H1 (cell line): ENCODE measurements at regions not wholly inside any gene's neighbourhood (a gene's known extent, or its start where the extent isn't known, plus 50 kb on each side); places are given as distances from the start of the nearest gene placed in this dataset.

ENCODE experiments used
- CTCF ChIA-PET: fragments of 300-600 bp; sonication (Branson Sonifier 250); formaldehyde crosslinking; loops from one replicate; lab custom pipeline; 2021; ENCODE audit not compliant: partially characterized antibody; lab: Charles Lee
- POLR2A ChIA-PET: fragments of 300-600 bp; sonication (Branson Sonifier 250); formaldehyde crosslinking; loops from one replicate; lab custom pipeline; 2021; ENCODE audit warnings: inconsistent platforms; ENCODE audit not compliant: partially characterized antibody; lab: Charles Lee
- DNase-seq, 2 experiments: peaks; one replicate each; pipeline versions ENCODE4 v3.0.0 to v3.0.0-alpha.2; 2010 to 2022; ENCODE audit warnings: low spot score in 2 of 2, low read depth in 1 of 2, mixed read lengths in 1 of 2
- FAIRE-seq: peaks from 2 replicates; lab custom pipeline; 2011; peaks lifted over from hg19 to GRCh38; lab: Jason Lieb, UNC
- H2AFZ ChIP-seq: 2 replicates; pipeline ENCODE4 v1.8.1; 2012; ENCODE audit warnings: low read length, inconsistent platforms
- H2AK5ac ChIP-seq: 2 replicates; pipeline ENCODE4 v1.6.1; 2013; ENCODE audit warnings: low read depth, low read length
- H2BK120ac ChIP-seq: replicated peaks from 2 replicates; pipeline ENCODE3; 2013; ENCODE audit warnings: low read depth, low read length, inconsistent platforms
- H2BK12ac ChIP-seq: 2 replicates; pipeline ENCODE4 v1.6.1; 2013; ENCODE audit warnings: low read depth, low read length
- H2BK15ac ChIP-seq: 2 replicates; pipeline ENCODE4 v1.6.1; 2013; ENCODE audit warnings: low read length
- H2BK20ac ChIP-seq: 2 replicates; pipeline ENCODE4 v1.6.1; 2013; ENCODE audit warnings: low read length
- H2BK5ac ChIP-seq: 2 replicates; pipeline ENCODE4 v1.6.1; 2013; ENCODE audit warnings: low read depth, low read length
- H3K14ac ChIP-seq: 2 replicates; pipeline ENCODE4 v1.6.1; 2013; ENCODE audit warnings: inconsistent platforms; ENCODE audit not compliant: insufficient read length
- H3K18ac ChIP-seq: 2 replicates; pipeline ENCODE4 v1.6.1; 2013; ENCODE audit warnings: low read length; ENCODE audit errors: extremely low read depth
- H3K23ac ChIP-seq: 2 replicates; pipeline ENCODE4 v1.6.1; 2013; ENCODE audit warnings: inconsistent platforms; ENCODE audit not compliant: insufficient read length
- H3K23me2 ChIP-seq: 2 replicates; pipeline ENCODE4 v1.6.1; 2013; ENCODE audit warnings: low read depth, low read length
- H3K27ac ChIP-seq: 2 replicates; pipeline ENCODE4 v1.6.1; 2011; ENCODE audit warnings: low read depth, low read length, inconsistent platforms
- H3K27me3 ChIP-seq, 4 experiments: replicated peaks in 1 of 4; 1 replicate in 1 of 4; 2 replicates in 3 of 4; pipeline versions ENCODE4 v1.6.1 to v1.8.1; 2011 to 2013; ENCODE audit warnings: low read length in 3 of 4, mild to moderate bottlenecking in 3 of 4, inconsistent platforms in 2 of 4, mixed read lengths in 2 of 4, moderate library complexity in 1 of 4; ENCODE audit not compliant: control insufficient read depth in 3 of 4, insufficient read depth in 3 of 4; ENCODE audit errors: extremely low read depth in 1 of 4
- H3K36me3 ChIP-seq, 4 experiments: 2 replicates each; pipeline versions ENCODE4 v1.6.1 to v1.8.1; 2011 to 2013; ENCODE audit warnings: mild to moderate bottlenecking in 4 of 4, low read length in 3 of 4, moderate library complexity in 2 of 4, control low read depth in 1 of 4, inconsistent platforms in 1 of 4; ENCODE audit not compliant: insufficient read depth in 4 of 4, control insufficient read depth in 2 of 4
- H3K4ac ChIP-seq: replicated peaks from 2 replicates; pipeline ENCODE3; 2013; ENCODE audit warnings: low read length, low read depth, mixed read lengths, inconsistent platforms; ENCODE audit not compliant: insufficient read length
- H3K4me1 ChIP-seq, 4 experiments: replicated peaks in 1 of 4; 1 replicate in 1 of 4; 2 replicates in 3 of 4; pipeline versions ENCODE4 v1.6.1 to v1.8.1; 2011 to 2013; ENCODE audit warnings: low read length in 3 of 4, inconsistent platforms in 2 of 4, mixed read lengths in 1 of 4; ENCODE audit not compliant: insufficient read depth in 4 of 4, control insufficient read depth in 3 of 4
- H3K4me2 ChIP-seq, 2 experiments: 2 replicates each; pipeline versions ENCODE4 v1.6.1 to v1.8.1; 2011 to 2013; ENCODE audit warnings: low read depth in 2 of 2, low read length in 2 of 2, control low read depth in 1 of 2, inconsistent platforms in 1 of 2, mild to moderate bottlenecking in 1 of 2; ENCODE audit not compliant: insufficient read depth in 1 of 2
- H3K4me3 ChIP-seq, 4 experiments: fragments of 200-600, 300-600 bp in 1 of 4; sonication (generic), shearing (Covaris generic), sonication (Bioruptor Twin) in 1 of 4; 2 replicates each; pipeline versions ENCODE4 v1.5.1 to v1.8.1; 2011 to 2016; ENCODE audit warnings: low read length in 4 of 4, low read depth in 3 of 4, control low read depth in 2 of 4, inconsistent platforms in 2 of 4, mild to moderate bottlenecking in 2 of 4, mixed read lengths in 1 of 4, moderate library complexity in 1 of 4; ENCODE audit not compliant: insufficient read depth in 2 of 4; ENCODE audit errors: extremely low read depth in 1 of 4
- H3K56ac ChIP-seq: replicated peaks from 2 replicates; pipeline ENCODE3; 2013; ENCODE audit warnings: low read depth, mild to moderate bottlenecking, mixed read lengths, low read length, inconsistent platforms; ENCODE audit not compliant: insufficient read length
- H3K79me1 ChIP-seq: 2 replicates; pipeline ENCODE4 v1.6.1; 2013; ENCODE audit warnings: low read depth, low read length, control low read depth
- H3K79me2 ChIP-seq, 2 experiments: 2 replicates each; pipeline versions ENCODE4 v1.6.1 to v1.8.1; 2012 to 2013; ENCODE audit warnings: low read length in 2 of 2, mild to moderate bottlenecking in 2 of 2, inconsistent platforms in 1 of 2; ENCODE audit not compliant: insufficient read depth in 2 of 2, control insufficient read depth in 1 of 2
- H3K9ac ChIP-seq, 4 experiments: replicated peaks in 1 of 4; 1 replicate in 1 of 4; 2 replicates in 3 of 4; pipeline versions ENCODE4 v1.6.1 to v1.8.1; 2011 to 2013; ENCODE audit warnings: low read depth in 3 of 4, low read length in 3 of 4, control low read depth in 2 of 4, mild to moderate bottlenecking in 2 of 4, moderate library complexity in 2 of 4, inconsistent platforms in 1 of 4; ENCODE audit errors: extremely low read depth in 1 of 4
- H3K9me3 ChIP-seq, 2 experiments: 2 replicates each; pipeline versions ENCODE4 v1.6.1 to v1.8.1; 2012 to 2013; ENCODE audit warnings: mild to moderate bottlenecking in 2 of 2, moderate library complexity in 2 of 2, control low read depth in 1 of 2, inconsistent platforms in 1 of 2, low read depth in 1 of 2, low read length in 1 of 2, mixed read lengths in 1 of 2; ENCODE audit not compliant: insufficient read depth in 2 of 2
- H4K20me1 ChIP-seq, 2 experiments: replicated peaks in 1 of 2; 2 replicates each; pipeline versions ENCODE3 to v1.8.1; 2011 to 2013; ENCODE audit warnings: inconsistent platforms in 2 of 2, low read length in 2 of 2, mild to moderate bottlenecking in 1 of 2; ENCODE audit not compliant: insufficient read depth in 2 of 2, control insufficient read depth in 1 of 2
- H4K5ac ChIP-seq: 2 replicates; pipeline ENCODE4 v1.6.1; 2013; ENCODE audit warnings: low read length, low read depth, mixed read lengths, inconsistent platforms; ENCODE audit not compliant: insufficient read length
- H4K8ac ChIP-seq: 2 replicates; pipeline ENCODE4 v1.8.0; 2013; ENCODE audit warnings: mild to moderate bottlenecking, moderate library complexity, low read length, inconsistent platforms; ENCODE audit not compliant: insufficient read depth; ENCODE audit errors: extremely low read depth
- H4K91ac ChIP-seq: replicated peaks from 2 replicates; pipeline ENCODE3; 2013; ENCODE audit warnings: low read length, mixed read lengths, inconsistent platforms; ENCODE audit not compliant: insufficient read length
- ASH2L ChIP-seq: fragments of 200-600, 300-600 bp; sonication (generic); IDR thresholded peaks from one replicate; pipeline ENCODE4 v1.7.1; 2017; ENCODE audit warnings: low read length
- BRCA1 ChIP-seq: IDR thresholded peaks from 2 replicates; pipeline ENCODE4 v1.6.1; 2012; ENCODE audit warnings: low read depth, low read length, improper control_type of control experiment
- CREB1 ChIP-seq: IDR thresholded peaks from 2 replicates; pipeline ENCODE4 v1.6.1; 2012; ENCODE audit warnings: inconsistent platforms
- FOSL1 ChIP-seq: IDR thresholded peaks from 2 replicates; pipeline ENCODE4 v1.6.1; 2011; ENCODE audit warnings: mild to moderate bottlenecking, low read depth, low read length, moderate library complexity; ENCODE audit not compliant: insufficient read depth
- GABPA ChIP-seq: IDR thresholded peaks from 2 replicates; pipeline ENCODE4 v1.6.1; 2011; ENCODE audit warnings: mild to moderate bottlenecking, low read length, moderate library complexity, borderline replicate concordance; ENCODE audit not compliant: insufficient read depth
- HDAC6 ChIP-seq: IDR thresholded peaks from one replicate; pipeline ENCODE4 v1.7.1; 2012; ENCODE audit warnings: low read depth, mild to moderate bottlenecking, inconsistent platforms, low read length, moderate library complexity
- POLR2AphosphoS5 ChIP-seq: IDR thresholded peaks from 2 replicates; pipeline ENCODE4 v1.6.1; 2011; ENCODE audit warnings: low read depth, low read length
- RBBP5 ChIP-seq: IDR thresholded peaks from 2 replicates; pipeline ENCODE4 v1.7.1; 2012; ENCODE audit warnings: low read depth, mild to moderate bottlenecking, inconsistent platforms, low read length, moderate library complexity, borderline replicate concordance
- RFX5 ChIP-seq: IDR thresholded peaks from 2 replicates; pipeline ENCODE4 v1.6.1; 2011; ENCODE audit warnings: low read depth, low read length, improper control_type of control experiment, borderline replicate concordance
- RNF2 ChIP-seq: fragments of 200-900, 300-1000 bp; sonication (generic); IDR thresholded peaks from 2 replicates; pipeline ENCODE4 v1.7.1; 2016; ENCODE audit warnings: borderline replicate concordance, low read depth, mild to moderate bottlenecking, antibody characterized with exemption, low read length; ENCODE audit not compliant: poor library complexity, severe bottlenecking; ENCODE audit errors: missing control alignments
- ZNF274 ChIP-seq: IDR thresholded peaks from 2 replicates; pipeline ENCODE4 v1.7.0; 2012; ENCODE audit warnings: low read length, borderline replicate concordance; ENCODE audit errors: extremely low read depth
- TF ChIP-seq, protein P1 (sequence below): IDR thresholded peaks from 2 replicates; pipeline ENCODE4 v1.6.1; 2012; ENCODE audit warnings: low read length, inconsistent platforms

DNA sequence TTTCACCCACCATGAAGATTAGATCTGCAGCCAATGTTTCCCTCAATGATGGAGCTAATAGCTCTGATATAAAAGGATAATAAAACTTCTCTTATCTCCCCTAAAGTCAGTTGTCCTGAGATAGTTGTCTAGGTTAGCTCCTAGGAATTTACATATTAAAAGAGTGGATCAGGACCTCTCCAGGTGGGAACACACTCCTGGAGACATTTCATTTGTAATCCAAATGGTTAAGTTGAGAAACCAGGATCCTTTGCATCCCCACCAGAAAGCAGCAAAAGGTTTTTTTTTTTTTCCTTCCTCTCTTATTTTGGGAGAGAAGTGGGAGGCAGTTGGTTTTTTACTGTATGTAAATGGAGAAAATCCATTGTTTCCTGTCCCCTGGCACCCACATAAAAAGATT is 182.5 kb upstream of the FBXL17 start:
- no peak overlapping the region for H2AFZ ChIP-seq
- H2AK5ac ChIP-seq = no peak overlapping the region; the same call in 1 of the 2 replicates
- no peak overlapping the region for H3K4me3 ChIP-seq
- DNase-seq = no peak
- H2BK15ac ChIP-seq = no peak overlapping the region
- H3K56ac ChIP-seq = no peak overlapping the region
- H2BK12ac ChIP-seq = no peak overlapping the region
- peaks cover 0 to 2% (median 0%) of the 10 kb centered on the region in 4 experiments; a peak in 2 of 8 replicates for H3K36me3 ChIP-seq
- peak overlapping the region in 1 of 2 experiments; percentile 23; a peak in 1 of 4 replicates for H3K4me2 ChIP-seq
- no peak overlapping the region for H3K18ac ChIP-seq
- H3K27me3 ChIP-seq = no peaks in the 10 kb centered on the region
- H3K23ac ChIP-seq = no peak overlapping the region
- peaks cover 7 to 13% of the 10 kb centered on the region in 2 experiments for H3K9me3 ChIP-seq
- no peak overlapping the region for H4K8ac ChIP-seq
- ChIA-PET POLR2A (interaction anchor here (1.0 kb wide), 1 partner anchor 1125 kb away, joined by 3 read pairs; no protein-coding TSS in a partner anchor), CTCF (interaction anchor here (0.5 kb wide), 1 partner anchor 265 kb away, joined by 4 read pairs; no protein-coding TSS in a partner anchor)
- H2BK120ac ChIP-seq = no peak overlapping the region
- TF ChIP-seq ZNF274 (no peak), POLR2AphosphoS5 (no peak), RBBP5 (no peak), HDAC6 (no peak), BRCA1 (no peak), ASH2L (no peak), CREB1 (no peak), RFX5 (no peak), GABPA (no peak), RNF2 (no peak), FOSL1 (no peak)
- TF ChIP-seq, protein P1, sequence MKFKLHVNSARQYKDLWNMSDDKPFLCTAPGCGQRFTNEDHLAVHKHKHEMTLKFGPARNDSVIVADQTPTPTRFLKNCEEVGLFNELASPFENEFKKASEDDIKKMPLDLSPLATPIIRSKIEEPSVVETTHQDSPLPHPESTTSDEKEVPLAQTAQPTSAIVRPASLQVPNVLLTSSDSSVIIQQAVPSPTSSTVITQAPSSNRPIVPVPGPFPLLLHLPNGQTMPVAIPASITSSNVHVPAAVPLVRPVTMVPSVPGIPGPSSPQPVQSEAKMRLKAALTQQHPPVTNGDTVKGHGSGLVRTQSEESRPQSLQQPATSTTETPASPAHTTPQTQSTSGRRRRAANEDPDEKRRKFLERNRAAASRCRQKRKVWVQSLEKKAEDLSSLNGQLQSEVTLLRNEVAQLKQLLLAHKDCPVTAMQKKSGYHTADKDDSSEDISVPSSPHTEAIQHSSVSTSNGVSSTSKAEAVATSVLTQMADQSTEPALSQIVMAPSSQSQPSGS = no peak
- H3K27ac ChIP-seq = no peak overlapping the region
- H4K5ac ChIP-seq = peak overlapping the region; percentile 44
- no peak overlapping the region for H3K4ac ChIP-seq
- H3K4me1 ChIP-seq = peaks cover 0 to 6% (median 4%) of the 10 kb centered on the region in 4 experiments; a peak in 4 of 7 replicates
- H3K9ac ChIP-seq = no peak overlapping the region
- no peaks in the 10 kb centered on the region for H4K20me1 ChIP-seq
- H3K79me1 ChIP-seq = no peaks in the 10 kb centered on the region
- no peak for FAIRE-seq
- H3K14ac ChIP-seq = no peak overlapping the region
- no peaks in the 10 kb centered on the region for H3K79me2 ChIP-seq
- no peak overlapping the region for H2BK20ac ChIP-seq
- H4K91ac ChIP-seq = no peak overlapping the region
- H2BK5ac ChIP-seq = peak overlapping the region; percentile 1; the same call in 1 of the 2 replicates
- H3K23me2 ChIP-seq = no peaks in the 10 kb centered on the region
